HEK293 (cell line): ENCODE measurements at regions not wholly inside any gene's neighbourhood (a gene's known extent, or its start where the extent isn't known, plus 50 kb on each side); places are given as distances from the start of the nearest gene placed in this dataset.

Experiments used
- SP2 ChIP-seq: fragments of 450-650 bp; formaldehyde crosslinking; IDR thresholded peaks from 2 replicates; pipeline ENCODE4 v1.5.1; 2016; ENCODE audit warnings: missing biosample characterization, missing genetic modification characterization
- YY1 ChIP-seq: fragments of 450-650 bp; formaldehyde crosslinking; IDR thresholded peaks from 2 replicates; pipeline ENCODE4 v1.5.1; 2018; ENCODE audit warnings: missing biosample characterization, missing genetic modification characterization
- ZBTB1 ChIP-seq: fragments of 450-650 bp; formaldehyde crosslinking; IDR thresholded peaks from 2 replicates; pipeline ENCODE4 v1.5.1; 2016; ENCODE audit warnings: missing biosample characterization, missing genetic modification characterization
- ZNF138 ChIP-seq: fragments of 450-650 bp; formaldehyde crosslinking; IDR thresholded peaks from 2 replicates; pipeline ENCODE4 v1.5.1; 2016; ENCODE audit warnings: missing biosample characterization, missing genetic modification characterization, borderline replicate concordance
- ZNF221 ChIP-seq: fragments of 450-650 bp; formaldehyde crosslinking; IDR thresholded peaks from 2 replicates; pipeline ENCODE4 v1.5.1; 2017; ENCODE audit warnings: missing biosample characterization, missing genetic modification characterization, borderline replicate concordance
- ZNF830 ChIP-seq: fragments of 450-650 bp; IDR thresholded peaks from 2 replicates; pipeline ENCODE4 v1.5.0; 2018; ENCODE audit warnings: missing biosample characterization, missing genetic modification characterization, low read depth, mild to moderate bottlenecking, moderate library complexity
- ZNF837 ChIP-seq: fragments of 450-650 bp; formaldehyde crosslinking; IDR thresholded peaks from 2 replicates; pipeline ENCODE4 v1.5.1; 2016; ENCODE audit warnings: missing biosample characterization, missing genetic modification characterization
- TF ChIP-seq, protein P1 (sequence below): fragments of 450-650 bp; formaldehyde crosslinking; IDR thresholded peaks from 2 replicates; pipeline ENCODE4 v1.5.1; 2016; ENCODE audit warnings: missing biosample characterization, missing genetic modification characterization
- TF ChIP-seq, protein P2 (sequence below): fragments of 450-650 bp; formaldehyde crosslinking; IDR thresholded peaks from 2 replicates; pipeline ENCODE4 v1.5.1; 2016; ENCODE audit warnings: missing biosample characterization, missing genetic modification characterization
- TF ChIP-seq, protein P3 (sequence below): fragments of 450-650 bp; formaldehyde crosslinking; IDR thresholded peaks from 2 replicates; pipeline ENCODE4 v1.5.1; 2016; ENCODE audit warnings: missing biosample characterization, missing genetic modification characterization

DNA sequence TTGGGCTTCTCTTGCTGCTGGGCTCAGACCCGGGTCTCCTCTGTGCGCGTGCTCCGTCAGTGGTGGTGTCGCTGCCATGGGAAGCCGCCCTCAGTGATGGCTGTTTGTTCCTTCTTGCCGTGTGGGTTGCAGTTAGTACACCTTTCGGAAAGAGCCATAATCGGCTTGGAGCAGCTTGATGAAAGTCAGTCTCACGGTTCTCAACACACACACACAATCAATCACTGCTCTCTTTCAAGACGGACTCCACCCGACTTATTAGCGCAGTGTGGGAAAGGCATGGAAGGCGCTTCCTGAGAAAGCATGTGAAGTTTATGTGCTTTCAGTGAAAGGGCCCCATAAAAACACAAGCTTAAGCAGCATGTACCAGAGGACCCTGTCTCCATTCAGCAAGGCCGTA lies 64.1 kb downstream of the SOX11 start:
- TF ChIP-seq ZNF138 (no peak), ZNF221 (no peak), ZNF837 (no peak), ZBTB1 (tag by site-specific recombination) (no peak), YY1 (tag by site-specific recombination) (no peak), ZNF830 (tag by site-specific recombination) (no peak), SP2 (no peak)
- TF ChIP-seq, protein P1, sequence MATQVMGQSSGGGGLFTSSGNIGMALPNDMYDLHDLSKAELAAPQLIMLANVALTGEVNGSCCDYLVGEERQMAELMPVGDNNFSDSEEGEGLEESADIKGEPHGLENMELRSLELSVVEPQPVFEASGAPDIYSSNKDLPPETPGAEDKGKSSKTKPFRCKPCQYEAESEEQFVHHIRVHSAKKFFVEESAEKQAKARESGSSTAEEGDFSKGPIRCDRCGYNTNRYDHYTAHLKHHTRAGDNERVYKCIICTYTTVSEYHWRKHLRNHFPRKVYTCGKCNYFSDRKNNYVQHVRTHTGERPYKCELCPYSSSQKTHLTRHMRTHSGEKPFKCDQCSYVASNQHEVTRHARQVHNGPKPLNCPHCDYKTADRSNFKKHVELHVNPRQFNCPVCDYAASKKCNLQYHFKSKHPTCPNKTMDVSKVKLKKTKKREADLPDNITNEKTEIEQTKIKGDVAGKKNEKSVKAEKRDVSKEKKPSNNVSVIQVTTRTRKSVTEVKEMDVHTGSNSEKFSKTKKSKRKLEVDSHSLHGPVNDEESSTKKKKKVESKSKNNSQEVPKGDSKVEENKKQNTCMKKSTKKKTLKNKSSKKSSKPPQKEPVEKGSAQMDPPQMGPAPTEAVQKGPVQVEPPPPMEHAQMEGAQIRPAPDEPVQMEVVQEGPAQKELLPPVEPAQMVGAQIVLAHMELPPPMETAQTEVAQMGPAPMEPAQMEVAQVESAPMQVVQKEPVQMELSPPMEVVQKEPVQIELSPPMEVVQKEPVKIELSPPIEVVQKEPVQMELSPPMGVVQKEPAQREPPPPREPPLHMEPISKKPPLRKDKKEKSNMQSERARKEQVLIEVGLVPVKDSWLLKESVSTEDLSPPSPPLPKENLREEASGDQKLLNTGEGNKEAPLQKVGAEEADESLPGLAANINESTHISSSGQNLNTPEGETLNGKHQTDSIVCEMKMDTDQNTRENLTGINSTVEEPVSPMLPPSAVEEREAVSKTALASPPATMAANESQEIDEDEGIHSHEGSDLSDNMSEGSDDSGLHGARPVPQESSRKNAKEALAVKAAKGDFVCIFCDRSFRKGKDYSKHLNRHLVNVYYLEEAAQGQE: no peak
- TF ChIP-seq, protein P2, sequence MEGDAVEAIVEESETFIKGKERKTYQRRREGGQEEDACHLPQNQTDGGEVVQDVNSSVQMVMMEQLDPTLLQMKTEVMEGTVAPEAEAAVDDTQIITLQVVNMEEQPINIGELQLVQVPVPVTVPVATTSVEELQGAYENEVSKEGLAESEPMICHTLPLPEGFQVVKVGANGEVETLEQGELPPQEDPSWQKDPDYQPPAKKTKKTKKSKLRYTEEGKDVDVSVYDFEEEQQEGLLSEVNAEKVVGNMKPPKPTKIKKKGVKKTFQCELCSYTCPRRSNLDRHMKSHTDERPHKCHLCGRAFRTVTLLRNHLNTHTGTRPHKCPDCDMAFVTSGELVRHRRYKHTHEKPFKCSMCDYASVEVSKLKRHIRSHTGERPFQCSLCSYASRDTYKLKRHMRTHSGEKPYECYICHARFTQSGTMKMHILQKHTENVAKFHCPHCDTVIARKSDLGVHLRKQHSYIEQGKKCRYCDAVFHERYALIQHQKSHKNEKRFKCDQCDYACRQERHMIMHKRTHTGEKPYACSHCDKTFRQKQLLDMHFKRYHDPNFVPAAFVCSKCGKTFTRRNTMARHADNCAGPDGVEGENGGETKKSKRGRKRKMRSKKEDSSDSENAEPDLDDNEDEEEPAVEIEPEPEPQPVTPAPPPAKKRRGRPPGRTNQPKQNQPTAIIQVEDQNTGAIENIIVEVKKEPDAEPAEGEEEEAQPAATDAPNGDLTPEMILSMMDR: no peak
- TF ChIP-seq, protein P3, sequence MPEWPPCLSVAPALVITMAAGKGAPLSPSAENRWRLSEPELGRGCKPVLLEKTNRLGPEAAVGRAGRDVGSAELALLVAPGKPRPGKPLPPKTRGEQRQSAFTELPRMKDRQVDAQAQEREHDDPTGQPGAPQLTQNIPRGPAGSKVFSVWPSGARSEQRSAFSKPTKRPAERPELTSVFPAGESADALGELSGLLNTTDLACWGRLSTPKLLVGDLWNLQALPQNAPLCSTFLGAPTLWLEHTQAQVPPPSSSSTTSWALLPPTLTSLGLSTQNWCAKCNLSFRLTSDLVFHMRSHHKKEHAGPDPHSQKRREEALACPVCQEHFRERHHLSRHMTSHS (tag by site-specific recombination): no peak
